GM21390 (cell line): ENCODE measurements at regions not wholly inside any gene's neighbourhood (a gene's known extent, or its start where the extent isn't known, plus 50 kb on each side); places are given as distances from the start of the nearest gene placed in this dataset.

Experiments used
- ATAC-seq: cut with Tn5 transposase; IDR thresholded peaks from one replicate; pipeline ENCODE4 v1.9.1; 2021; ENCODE audit not compliant: unreplicated experiment

GRCh38 chr2:129252781-129253460 is 726.5 kb upstream of the RAB6C start:
- ATAC-seq = no peak

- ATAC-seq = no peak
These were observed 726.0 kb upstream of the RAB6C start for GRCh38 chr2:129253461-129253812.

- ATAC-seq = no peak
These were observed 724.7 kb upstream of the RAB6C start for GRCh38 chr2:129254718-129255117.

GRCh38 chr2:129255610-129256313 is 723.7 kb upstream of the RAB6C start:
- ATAC-seq = no peak

GRCh38 chr2:129256642-129257041 is 722.8 kb upstream of the RAB6C start:
- no peak for ATAC-seq

GRCh38 chr2:129262934-129263333 is 716.5 kb upstream of the RAB6C start:
- no peak for ATAC-seq

GRCh38 chr2:129263939-129264338 is 715.5 kb upstream of the RAB6C start:
- ATAC-seq = no peak

- no peak for ATAC-seq
These were observed 711.9 kb upstream of the RAB6C start for GRCh38 chr2:129267559-129267958.

GRCh38 chr2:129273266-129274037 is 706.0 kb upstream of the RAB6C start:
- ATAC-seq = no peak

- no peak for ATAC-seq
These were observed 705.4 kb upstream of the RAB6C start for GRCh38 chr2:129274038-129274415.

GRCh38 chr2:129274918-129275317 is 704.5 kb upstream of the RAB6C start:
- ATAC-seq = no peak

GRCh38 chr2:129275706-129276105 is 703.8 kb upstream of the RAB6C start:
- ATAC-seq = no peak

GRCh38 chr2:129276978-129277584 is 702.4 kb upstream of the RAB6C start:
- no peak for ATAC-seq

- no peak for ATAC-seq
These were observed 701.9 kb upstream of the RAB6C start for GRCh38 chr2:129277585-129277981.

GRCh38 chr2:129281791-129282530 is 697.5 kb upstream of the RAB6C start:
- no peak for ATAC-seq

GRCh38 chr2:129285012-129285411 is 694.5 kb upstream of the RAB6C start:
- no peak for ATAC-seq

- no peak for ATAC-seq
These were observed 686.1 kb upstream of the RAB6C start for GRCh38 chr2:129293326-129293725.

GRCh38 chr2:129296396-129296795 is 683.1 kb upstream of the RAB6C start:
- ATAC-seq = no peak

- ATAC-seq = no peak
These were observed 682.7 kb upstream of the RAB6C start for GRCh38 chr2:129296806-129297205.

GRCh38 chr2:129297430-129297829 is 682.0 kb upstream of the RAB6C start:
- no peak for ATAC-seq

GRCh38 chr2:129299338-129299737 is 680.1 kb upstream of the RAB6C start:
- ATAC-seq = no peak
